Keratinocyte (primary cell): ENCODE measurements at regions not wholly inside any gene's neighbourhood (a gene's known extent, or its start where the extent isn't known, plus 50 kb on each side); places are given as distances from the start of the nearest gene placed in this dataset.

Source experiments
- DNase-seq: peaks from one replicate; pipeline ENCODE4 v3.0.0-alpha.2; 2011; ENCODE audit warnings: low read depth, missing footprints, low spot score
- FAIRE-seq: peaks from 2 replicates; lab custom pipeline; 2011; peaks lifted over from hg19 to GRCh38; lab: Jason Lieb, UNC
- H2AFZ ChIP-seq: 2 replicates; pipeline ENCODE4 v1.6.0; 2012; ENCODE audit warnings: low read length, control low read depth, inconsistent platforms; ENCODE audit not compliant: control insufficient read depth
- H3K27ac ChIP-seq: 2 replicates; pipeline ENCODE4 v1.5.1; 2011; ENCODE audit warnings: low read length; ENCODE audit not compliant: control insufficient read depth, insufficient read depth
- H3K27me3 ChIP-seq: 3 replicates; pipeline ENCODE4 v1.6.0; 2011; ENCODE audit warnings: low read length; ENCODE audit not compliant: control insufficient read depth, insufficient read depth; ENCODE audit errors: extremely low read depth
- H3K36me3 ChIP-seq, 2 experiments: 2 replicates in 1 of 2; 3 replicates in 1 of 2; pipeline ENCODE4 v1.5.1; 2011; ENCODE audit warnings: low read length in 2 of 2, mild to moderate bottlenecking in 1 of 2; ENCODE audit not compliant: control insufficient read depth in 2 of 2, insufficient read depth in 2 of 2; ENCODE audit errors: extremely low read depth in 1 of 2
- H3K4me1 ChIP-seq: 3 replicates; pipeline ENCODE4 v1.5.1; 2011; ENCODE audit warnings: low read length; ENCODE audit not compliant: control insufficient read depth, insufficient read depth; ENCODE audit errors: extremely low read depth
- H3K4me2 ChIP-seq: 3 replicates; pipeline ENCODE4 v1.6.0; 2011; ENCODE audit warnings: low read depth, low read length; ENCODE audit not compliant: control insufficient read depth, insufficient read depth; ENCODE audit errors: extremely low read depth
- H3K4me3 ChIP-seq, 3 experiments: fragments of 200-600 bp in 1 of 3; sonication (generic) in 1 of 3; 2 replicates in 2 of 3; 3 replicates in 1 of 3; pipeline ENCODE4 v1.5.1; 2011 to 2016; ENCODE audit warnings: low read length in 3 of 3, mild to moderate bottlenecking in 3 of 3, control low read depth in 2 of 3, inconsistent platforms in 1 of 3, low read depth in 1 of 3, mixed read lengths in 1 of 3, mixed run types in 1 of 3, moderate library complexity in 1 of 3; ENCODE audit not compliant: control insufficient read depth in 2 of 3, insufficient read depth in 2 of 3; ENCODE audit errors: extremely low read depth in 1 of 3
- H3K79me2 ChIP-seq: 2 replicates; pipeline ENCODE4 v1.6.0; 2012; ENCODE audit warnings: low read length; ENCODE audit not compliant: control insufficient read depth, insufficient read depth
- H3K9ac ChIP-seq: 3 replicates; pipeline ENCODE4 v1.6.0; 2011; ENCODE audit warnings: low read length; ENCODE audit not compliant: control insufficient read depth, insufficient read depth; ENCODE audit errors: extremely low read depth
- H3K9me1 ChIP-seq: 3 replicates; pipeline ENCODE4 v1.6.0; 2011; ENCODE audit warnings: low read length; ENCODE audit not compliant: control insufficient read depth, insufficient read depth; ENCODE audit errors: extremely low read depth
- H3K9me3 ChIP-seq: 2 replicates; pipeline ENCODE4 v1.5.1; 2012; ENCODE audit warnings: low read depth, low read length; ENCODE audit not compliant: control insufficient read depth
- H4K20me1 ChIP-seq: 3 replicates; pipeline ENCODE4 v1.6.0; 2011; ENCODE audit warnings: low read length; ENCODE audit not compliant: control insufficient read depth, insufficient read depth; ENCODE audit errors: extremely low read depth
- EZH2 ChIP-seq: IDR thresholded peaks from one replicate; pipeline ENCODE4 v1.6.1; 2012; ENCODE audit warnings: inconsistent platforms, mild to moderate bottlenecking, low read length, moderate library complexity
- dilution Hi-C: fragments of 300-500 bp; cut with MboI; formaldehyde crosslinking; loops from one replicate; pipeline ENCODE4 v1.7.0; 2020; ENCODE audit warnings: low sequenced_read_pairs; ENCODE audit not compliant: extremely low pct_ligation_motif_present
- TF ChIP-seq, protein P1 (sequence below), 3 experiments: IDR thresholded peaks in 1 of 3; conservative IDR thresholded peaks in 1 of 3; optimal IDR thresholded peaks in 1 of 3; 2 replicates in 2 of 3; 3 replicates in 1 of 3; pipeline versions ENCODE3 to v1.5.1; 2011; ENCODE audit warnings: low read length in 3 of 3, mild to moderate bottlenecking in 3 of 3, moderate library complexity in 2 of 3, control low read depth in 1 of 3, inconsistent platforms in 1 of 3; ENCODE audit not compliant: insufficient read depth in 2 of 3; ENCODE audit errors: extremely low read depth in 1 of 3

DNA sequence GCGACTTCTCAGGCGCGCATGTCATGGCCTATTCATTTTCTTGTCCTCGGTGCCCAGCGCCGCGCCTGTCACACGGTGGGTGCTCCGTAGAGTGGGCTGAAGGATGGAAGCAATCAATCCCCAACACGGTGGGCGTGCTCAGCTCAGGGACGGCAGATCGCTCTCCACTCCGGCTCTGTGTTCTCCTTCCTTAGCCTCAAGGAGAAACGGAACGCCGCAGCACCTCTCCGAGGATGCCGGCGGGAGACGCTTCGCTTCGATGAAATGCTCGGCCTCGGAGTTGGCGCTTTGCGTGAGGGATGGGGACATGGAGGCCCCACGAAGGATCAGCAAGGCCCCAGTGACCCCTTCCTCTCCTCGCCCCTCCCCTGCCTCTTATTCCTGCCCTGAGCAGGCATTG, 199.5 kb downstream of the C9orf50 start:
- H2AFZ ChIP-seq = no peak overlapping the region
- H3K9me1 ChIP-seq = no peaks in the 10 kb centered on the region
- H3K9me3 ChIP-seq = no peaks in the 10 kb centered on the region
- no peaks in the 10 kb centered on the region for H3K4me1 ChIP-seq
- H3K27ac ChIP-seq = no peak overlapping the region
- DNase-seq (no peak), FAIRE-seq (no peak)
- H3K4me3 ChIP-seq = no peak overlapping the region
- H4K20me1 ChIP-seq = no peaks in the 10 kb centered on the region
- dilution Hi-C loops = no loop called here
- TF ChIP-seq, protein P1, sequence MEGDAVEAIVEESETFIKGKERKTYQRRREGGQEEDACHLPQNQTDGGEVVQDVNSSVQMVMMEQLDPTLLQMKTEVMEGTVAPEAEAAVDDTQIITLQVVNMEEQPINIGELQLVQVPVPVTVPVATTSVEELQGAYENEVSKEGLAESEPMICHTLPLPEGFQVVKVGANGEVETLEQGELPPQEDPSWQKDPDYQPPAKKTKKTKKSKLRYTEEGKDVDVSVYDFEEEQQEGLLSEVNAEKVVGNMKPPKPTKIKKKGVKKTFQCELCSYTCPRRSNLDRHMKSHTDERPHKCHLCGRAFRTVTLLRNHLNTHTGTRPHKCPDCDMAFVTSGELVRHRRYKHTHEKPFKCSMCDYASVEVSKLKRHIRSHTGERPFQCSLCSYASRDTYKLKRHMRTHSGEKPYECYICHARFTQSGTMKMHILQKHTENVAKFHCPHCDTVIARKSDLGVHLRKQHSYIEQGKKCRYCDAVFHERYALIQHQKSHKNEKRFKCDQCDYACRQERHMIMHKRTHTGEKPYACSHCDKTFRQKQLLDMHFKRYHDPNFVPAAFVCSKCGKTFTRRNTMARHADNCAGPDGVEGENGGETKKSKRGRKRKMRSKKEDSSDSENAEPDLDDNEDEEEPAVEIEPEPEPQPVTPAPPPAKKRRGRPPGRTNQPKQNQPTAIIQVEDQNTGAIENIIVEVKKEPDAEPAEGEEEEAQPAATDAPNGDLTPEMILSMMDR (optimal IDR thresholded peaks at IDR 0.05 in 1 of 3, IDR thresholded peaks at IDR 0.05 in 1 of 3, conservative IDR thresholded peaks at IDR 0.05 in 1 of 3; ENCODE audit: extremely low read depth in 1 of 3, insufficient read depth in 2 of 3, low read length in 3 of 3) = no peak
- TF ChIP-seq EZH2 = no peak
- no peak overlapping the region for H3K4me2 ChIP-seq
- no peaks in the 10 kb centered on the region for H3K27me3 ChIP-seq
- no peaks in the 10 kb centered on the region for H3K36me3 ChIP-seq
- no peaks in the 10 kb centered on the region for H3K79me2 ChIP-seq
- no peak overlapping the region for H3K9ac ChIP-seq

DNA sequence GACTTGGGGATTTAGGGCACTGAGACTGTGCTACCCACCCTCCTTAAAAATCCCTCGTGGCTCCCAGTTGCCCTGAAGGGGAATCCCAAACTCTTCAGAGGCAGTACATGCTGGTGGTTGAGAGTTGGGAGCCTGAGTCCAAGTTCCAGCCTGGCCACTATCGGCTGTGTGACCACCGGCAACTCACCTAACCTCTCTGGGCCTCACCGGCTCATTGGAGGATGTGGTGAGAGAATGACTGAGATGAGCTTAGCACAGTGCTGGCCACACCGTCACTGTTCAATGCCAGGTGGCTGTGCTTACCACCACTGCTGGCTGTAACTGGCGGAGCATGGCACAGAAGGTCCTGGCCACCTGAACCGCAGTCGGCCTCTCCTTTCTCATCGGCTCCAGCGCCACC, 200.2 kb downstream of the C9orf50 start:
- Histone ChIP-seq H3K4me1 (no peaks in the 10 kb centered on the region), H3K9me1 (no peaks in the 10 kb centered on the region), H3K79me2 (no peaks in the 10 kb centered on the region), H4K20me1 (no peaks in the 10 kb centered on the region), H3K27ac (no peak overlapping the region), H3K9me3 (no peaks in the 10 kb centered on the region), H3K27me3 (no peaks in the 10 kb centered on the region), H3K4me3 (no peak overlapping the region), H2AFZ (no peak overlapping the region), H3K4me2 (no peak overlapping the region), H3K9ac (no peak overlapping the region), H3K36me3 (no peaks in the 10 kb centered on the region)
- no peak for FAIRE-seq
- dilution Hi-C loops = no loop called here
- no peak for DNase-seq
- no peak for TF ChIP-seq EZH2
- TF ChIP-seq, protein P1 (optimal IDR thresholded peaks at IDR 0.05 in 1 of 3, IDR thresholded peaks at IDR 0.05 in 1 of 3, conservative IDR thresholded peaks at IDR 0.05 in 1 of 3; ENCODE audit: extremely low read depth in 1 of 3, insufficient read depth in 2 of 3, low read length in 3 of 3) = no peak
